NCI-H1048 (cell line): ENCODE measurements at regions not wholly inside any gene's neighbourhood (a gene's known extent, or its start where the extent isn't known, plus 50 kb on each side); places are given as distances from the start of the nearest gene placed in this dataset.

Source experiments
- DNase-seq: peaks from one replicate; lab custom pipeline; 2025; lab: John Stamatoyannopoulos, UW

- DNase-seq, result no peak
Measured at GRCh38 chrX:38887222-38887621, 86.0 kb downstream of the MID1IP1 start.

- no peak for DNase-seq
Measured at GRCh38 chrX:38890326-38890725, 89.1 kb downstream of the MID1IP1 start.

- no peak for DNase-seq
Measured at GRCh38 chrX:38890963-38891362, 89.7 kb downstream of the MID1IP1 start.

GRCh38 chrX:38891641-38892413, 90.6 kb downstream of the MID1IP1 start:
- no peak for DNase-seq

GRCh38 chrX:38893441-38893840, 92.2 kb downstream of the MID1IP1 start:
- DNase-seq, result no peak

- no peak for DNase-seq
Measured at GRCh38 chrX:38895775-38896174, 94.5 kb downstream of the MID1IP1 start.

GRCh38 chrX:38896724-38897298, 95.6 kb downstream of the MID1IP1 start:
- no peak for DNase-seq

DNA sequence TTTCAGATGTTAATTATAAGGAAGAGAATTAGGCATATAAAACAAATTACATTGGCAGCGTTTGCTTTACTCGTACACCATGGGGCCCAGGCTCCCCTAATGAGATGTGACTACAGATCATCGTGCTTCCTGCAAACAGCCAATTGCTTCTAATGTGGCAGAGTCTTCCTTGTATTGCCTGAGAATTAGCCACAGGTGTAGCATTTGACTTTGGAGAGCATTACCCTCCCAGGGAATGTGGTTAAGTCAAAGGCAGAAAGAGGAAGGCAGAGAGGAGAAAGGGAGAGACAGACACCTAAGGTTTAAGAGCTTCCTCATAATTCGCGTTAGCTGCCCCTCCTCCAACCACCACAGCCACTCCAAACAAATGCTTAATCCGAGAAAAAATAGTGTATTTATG, 97.0 kb downstream of the MID1IP1 start:
- DNase-seq, result no peak

DNA sequence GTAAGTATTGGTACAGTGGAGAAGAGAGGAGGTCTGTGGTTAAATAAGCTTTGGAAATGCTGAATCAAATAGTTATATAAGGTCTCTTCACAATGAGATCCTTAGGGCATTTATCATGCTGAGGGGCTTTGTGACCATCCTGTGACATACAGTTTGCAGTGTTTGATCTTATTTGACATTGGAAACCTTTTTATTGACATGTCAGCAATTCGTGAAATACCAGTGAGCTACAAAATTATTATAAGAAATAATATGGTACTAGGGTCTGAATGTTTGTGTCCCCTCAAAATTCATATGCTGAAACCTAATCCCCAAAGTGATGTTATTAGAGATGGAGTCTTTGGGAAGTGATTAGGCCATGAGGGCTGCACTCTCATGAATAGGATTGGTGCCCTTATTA, 98.4 kb downstream of the MID1IP1 start:
- no peak for DNase-seq

DNA sequence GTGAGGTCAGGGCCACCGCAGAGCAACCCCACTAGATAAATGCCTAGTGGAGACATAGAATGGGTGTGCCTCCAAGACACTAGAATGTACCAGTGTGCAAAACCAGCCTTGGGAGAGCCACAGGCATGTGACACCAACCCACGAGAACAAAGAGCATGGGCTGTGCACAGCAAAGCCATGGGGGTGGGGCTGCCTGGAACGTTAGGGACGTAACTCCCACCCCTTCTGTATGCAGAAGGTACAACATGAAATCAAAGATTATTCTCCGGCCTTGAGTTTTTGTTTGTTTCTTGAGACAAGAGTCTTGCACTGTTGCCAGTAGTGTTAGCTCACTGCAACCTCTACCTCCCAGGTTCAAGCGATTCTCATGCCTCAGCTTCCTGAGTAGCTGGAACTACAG, 99.5 kb downstream of the MID1IP1 start:
- DNase-seq, result no peak

DNA sequence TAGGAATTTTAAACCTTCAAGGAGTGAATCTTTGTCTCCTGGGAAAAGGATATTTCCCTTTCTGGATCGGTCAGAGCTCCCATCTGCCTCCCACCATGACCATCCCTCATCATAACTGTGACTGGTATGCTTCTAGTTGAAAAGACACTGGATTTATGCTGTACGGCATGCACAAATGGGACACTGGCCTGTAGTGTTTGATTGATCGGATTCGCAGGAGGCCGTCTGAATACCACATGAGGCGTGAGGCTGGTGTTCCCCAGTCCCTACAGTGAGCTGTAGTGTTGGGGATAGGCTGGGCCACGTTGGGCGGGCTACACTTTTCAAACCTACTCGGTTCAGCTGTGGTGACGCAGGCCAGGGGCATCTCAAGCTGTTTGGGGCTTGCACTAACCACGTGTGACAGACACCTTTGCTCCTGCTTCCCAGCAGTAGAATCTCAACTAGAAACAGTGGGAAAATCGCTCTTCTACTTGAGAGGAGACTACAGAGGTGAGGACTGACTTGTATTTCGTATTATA, 101.8 kb downstream of the MID1IP1 start:
- DNase-seq, result no peak

- no peak for DNase-seq
Measured at GRCh38 chrX:38916801-38917200, 115.5 kb downstream of the MID1IP1 start.

- no peak for DNase-seq
Measured at GRCh38 chrX:38917954-38918353, 116.7 kb downstream of the MID1IP1 start.

- DNase-seq, result no peak
Measured at GRCh38 chrX:38919202-38919601, 117.9 kb downstream of the MID1IP1 start.

GRCh38 chrX:38919853-38920528, 118.7 kb downstream of the MID1IP1 start:
- DNase-seq, result no peak

DNA sequence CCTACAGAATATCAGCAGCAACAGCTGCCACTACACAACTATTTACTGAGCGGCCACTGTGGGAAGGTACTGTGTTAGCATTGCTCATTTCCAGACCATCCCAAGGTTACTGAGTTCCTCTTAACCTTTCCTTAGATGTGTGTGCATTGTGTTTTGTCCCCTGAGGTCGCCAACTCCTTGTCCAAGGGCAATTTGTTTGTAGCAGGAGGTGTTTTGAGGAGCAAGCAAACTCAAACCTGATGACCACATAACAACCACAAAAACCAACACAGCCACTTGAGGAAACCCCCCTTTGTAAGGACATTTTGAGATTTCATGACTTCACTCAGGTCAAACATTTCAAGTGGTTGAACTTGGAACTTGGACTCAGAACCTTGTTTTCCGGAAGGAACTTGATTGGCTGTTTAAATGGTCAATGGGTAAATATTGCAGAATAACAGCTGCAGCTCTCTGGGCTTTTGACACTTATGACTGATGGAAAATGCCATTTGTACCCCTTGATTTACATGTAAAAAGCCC, 122.3 kb downstream of the MID1IP1 start:
- DNase-seq, result no peak

DNA sequence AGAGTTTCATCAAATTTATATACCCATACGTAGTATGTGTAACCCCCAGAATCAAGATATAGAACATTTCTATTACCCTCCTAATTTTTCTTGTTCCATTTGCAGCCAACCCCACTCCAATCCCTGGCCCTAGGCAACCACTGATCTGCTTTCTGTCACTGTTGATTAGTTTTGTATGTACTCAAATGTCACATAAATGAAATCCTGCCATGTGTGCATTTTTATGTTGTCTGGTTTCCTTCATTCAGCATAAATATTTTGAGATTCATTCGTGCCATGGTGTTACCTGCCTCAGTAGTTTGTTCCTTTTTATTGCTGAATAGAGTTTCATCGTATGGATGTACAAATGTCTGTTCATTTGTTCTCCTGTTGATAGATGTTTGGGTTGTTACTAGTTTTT, 126.3 kb downstream of the MID1IP1 start:
- DNase-seq, result no peak

GRCh38 chrX:38929966-38930421, 128.7 kb downstream of the MID1IP1 start:
- no peak for DNase-seq

- DNase-seq, result no peak
Measured at GRCh38 chrX:38930474-38930873, 129.2 kb downstream of the MID1IP1 start.

DNA sequence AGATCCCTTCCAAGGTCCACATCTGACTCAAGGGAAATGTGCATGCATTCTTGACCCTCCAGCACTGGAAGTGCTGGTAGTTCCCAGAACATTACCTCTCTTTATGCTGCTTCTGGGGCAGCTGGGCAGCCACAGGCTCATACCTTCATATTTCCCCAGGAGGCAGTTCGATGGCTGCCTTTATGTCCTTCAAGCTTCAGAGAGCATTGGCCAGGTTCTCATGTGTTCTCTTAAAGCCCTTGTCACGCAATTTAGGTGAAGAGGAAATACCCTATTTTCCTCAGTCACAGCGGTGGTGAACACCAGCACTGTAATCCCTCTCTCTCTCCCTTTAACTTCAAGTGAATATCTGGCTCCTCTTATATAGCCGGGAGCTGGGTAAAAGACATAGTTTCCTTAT, 134.3 kb downstream of the MID1IP1 start:
- no peak for DNase-seq

DNA sequence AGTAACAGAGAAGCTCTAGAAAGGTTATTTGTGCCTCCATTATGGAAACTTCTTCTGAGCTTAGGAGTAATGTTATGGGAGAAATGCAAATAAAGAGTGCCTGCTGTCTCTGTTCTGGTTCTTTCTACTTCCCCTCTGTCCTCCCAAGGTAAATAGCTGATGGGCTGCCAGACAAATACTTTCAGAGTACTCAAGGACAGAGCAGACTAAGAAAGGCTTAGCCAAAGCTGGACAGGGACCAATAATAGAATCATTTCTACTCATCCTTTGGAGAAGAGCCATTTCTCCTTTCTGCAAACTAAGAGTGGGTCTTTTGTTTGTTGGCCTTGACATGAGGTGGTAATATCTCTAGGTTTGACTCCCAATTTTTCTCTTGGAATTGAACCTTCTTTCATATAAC, 136.1 kb downstream of the MID1IP1 start:
- no peak for DNase-seq

DNA sequence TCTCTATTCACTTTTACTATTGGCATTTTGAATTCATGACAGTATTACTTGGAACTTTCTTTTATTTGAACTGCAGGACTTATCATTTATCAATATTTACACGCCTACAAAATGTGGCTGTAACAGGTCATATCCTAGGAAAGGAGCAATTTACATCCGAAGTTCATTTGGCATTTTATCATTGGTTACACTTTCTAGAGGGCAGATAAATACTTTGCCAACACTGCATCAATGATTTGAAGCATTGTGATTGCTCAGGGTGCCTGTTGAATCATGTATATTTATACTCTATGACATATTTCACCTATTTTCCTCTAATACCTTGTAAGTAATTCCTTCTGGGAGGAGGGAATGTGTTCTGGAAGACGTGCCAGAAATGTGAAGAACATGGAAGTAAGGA, 136.7 kb downstream of the MID1IP1 start:
- DNase-seq, result no peak

DNA sequence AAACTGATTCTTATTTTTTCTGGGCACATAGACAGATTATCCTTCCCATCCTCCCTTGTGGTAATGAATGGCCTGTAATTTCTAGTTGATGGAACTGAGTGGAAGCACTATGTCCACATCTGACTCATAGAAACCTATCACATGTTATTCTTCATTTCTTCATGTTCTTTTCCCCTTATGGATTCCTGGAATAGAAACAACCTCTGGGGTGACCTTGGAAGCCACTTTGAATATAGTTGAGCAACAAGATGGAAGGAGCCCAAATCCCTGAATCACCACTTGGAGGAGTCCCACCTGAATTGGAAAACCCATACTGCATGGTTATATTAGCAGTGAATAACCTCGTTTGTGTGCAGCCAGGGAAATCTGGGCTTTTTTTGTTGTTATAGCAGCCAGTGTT, 137.8 kb downstream of the MID1IP1 start:
- no peak for DNase-seq
